OCI-LY7 (cell line): ENCODE measurements at regions not wholly inside any gene's neighbourhood (a gene's known extent, or its start where the extent isn't known, plus 50 kb on each side); places are given as distances from the start of the nearest gene placed in this dataset.

ENCODE experiments used
- CTCF ChIP-seq: fragments of 200-600 bp; sonication (generic); conservative IDR thresholded peaks from 2 replicates; pipeline ENCODE4 v1.5.1; 2014; ENCODE audit warnings: mild to moderate bottlenecking, antibody characterized with exemption, low read length, moderate library complexity, mixed read lengths
- EZH2phosphoT487 ChIP-seq: fragments of 200-600 bp; sonication (generic); IDR thresholded peaks from 2 replicates; pipeline ENCODE4 v1.6.1; 2018; ENCODE audit warnings: low read depth, borderline replicate concordance, mild to moderate bottlenecking, mixed run types, antibody characterized with exemption, low read length, moderate library complexity, mixed read lengths

GRCh38 chr2:16587601-16588000 is 78.0 kb downstream of the CYRIA start:
- no peak for TF ChIP-seq CTCF
- TF ChIP-seq EZH2phosphoT487 = no peak
